ENCODE measurements at regions not wholly inside any gene's neighbourhood (a gene's known extent, or its start where the extent isn't known, plus 50 kb on each side); places are given as distances from the start of the nearest gene placed in this dataset.

- FAIRE-seq, result peak; percentile 81
- DNase-seq (ENCODE audit: insufficient read length, low spot score), result no peak
- TF ChIP-seq CTCF (IDR thresholded peaks at IDR 0.05; ENCODE audit: insufficient read depth, missing control alignments), result no peak
Observed at GRCh38 chr3:80553211-80553610, 785.4 kb upstream of the ROBO1 start.

GRCh38 chr3:80550174-80550573 lies 782.4 kb upstream of the ROBO1 start:
- DNase-seq (ENCODE audit: insufficient read length, low spot score), result no peak
- peak; percentile 95 for FAIRE-seq
- TF ChIP-seq CTCF (IDR thresholded peaks at IDR 0.05; ENCODE audit: insufficient read depth, missing control alignments), result no peak

GRCh38 chr3:80549173-80549572 lies 781.4 kb upstream of the ROBO1 start:
- no peak for TF ChIP-seq CTCF (IDR thresholded peaks at IDR 0.05; ENCODE audit: insufficient read depth, missing control alignments)
- FAIRE-seq, result no peak

GRCh38 chr3:80543154-80543553 lies 775.4 kb upstream of the ROBO1 start:
- no peak for TF ChIP-seq CTCF (IDR thresholded peaks at IDR 0.05; ENCODE audit: insufficient read depth, missing control alignments)
- DNase-seq (ENCODE audit: insufficient read length, low spot score) (no peak), FAIRE-seq (peak; percentile 85)

More at GRCh38 chr3:80549173-80549572, 781.4 kb upstream of the ROBO1 start:
- no peak for DNase-seq (ENCODE audit: insufficient read length, low spot score)

- no peak for TF ChIP-seq CTCF (IDR thresholded peaks at IDR 0.05; ENCODE audit: insufficient read depth, missing control alignments)
- FAIRE-seq, result no peak
- DNase-seq (ENCODE audit: insufficient read length, low spot score), result no peak
Observed at GRCh38 chr3:80542456-80542855, 774.7 kb upstream of the ROBO1 start.

- TF ChIP-seq CTCF (IDR thresholded peaks at IDR 0.05; ENCODE audit: insufficient read depth, missing control alignments), result no peak
- FAIRE-seq (no peak), DNase-seq (ENCODE audit: insufficient read length, low spot score) (no peak)
Observed at GRCh38 chr3:80537680-80538079, 769.9 kb upstream of the ROBO1 start.

GRCh38 chr3:80535286-80535685 lies 767.5 kb upstream of the ROBO1 start:
- no peak for TF ChIP-seq CTCF (IDR thresholded peaks at IDR 0.05; ENCODE audit: insufficient read depth, missing control alignments)
- FAIRE-seq (peak; percentile 96), DNase-seq (ENCODE audit: insufficient read length, low spot score) (no peak)
